Uterus (tissue), 2 donors: ENCODE measurements at regions not wholly inside any gene's neighbourhood (a gene's known extent, or its start where the extent isn't known, plus 50 kb on each side); places are given as distances from the start of the nearest gene placed in this dataset.
"Not testable (repeated sequence)": the region's sequence is repeated elsewhere in the genome, so short reads cannot be mapped to it uniquely, and the experiment has no call there.

ENCODE experiments used
- CTCF ChIP-seq, 4 experiments: fragments of 200-600 bp in 2 of 4; fragments of 450-650 bp in 2 of 4; sonication (generic) in 2 of 4; IDR thresholded peaks; one replicate each; pipeline ENCODE4 v1.5.1; 2016 to 2019; ENCODE audit warnings: antibody characterized with exemption in 4 of 4, mild to moderate bottlenecking in 2 of 4, moderate library complexity in 1 of 4
- POLR2A ChIP-seq, 2 donors: fragments of 450-650 bp; IDR thresholded peaks; one replicate each; pipeline ENCODE4 v1.6.1; 2016; ENCODE audit warnings: antibody characterized with exemption in 2 of 2, mild to moderate bottlenecking in 1 of 2, moderate library complexity in 1 of 2

GRCh38 chr2:91523751-91524150 lies 2832.3 kb downstream of the RPIA start:
- not testable (repeated sequence) for TF ChIP-seq CTCF, POLR2A (IDR thresholded peaks at IDR 0.05)
